A549 (cell line): ENCODE measurements at regions not wholly inside any gene's neighbourhood (a gene's known extent, or its start where the extent isn't known, plus 50 kb on each side); places are given as distances from the start of the nearest gene placed in this dataset.

ENCODE experiments used
- CHD4 ChIP-seq: fragments of 200-600 bp; sonication (generic); IDR thresholded peaks from 2 replicates; pipeline ENCODE4 v1.6.1; 2016; ENCODE audit warnings: antibody characterized with exemption, mild to moderate bottlenecking, borderline replicate concordance
- MYC ChIP-seq: IDR thresholded peaks from 2 replicates; pipeline ENCODE4 v1.6.1; 2012; ENCODE audit warnings: mild to moderate bottlenecking, inconsistent platforms, low read length, improper control_type of control experiment, borderline replicate concordance
- TF ChIP-seq, protein P1 (sequence below): fragments of >200 bp; sonication (Bioruptor Twin); formaldehyde crosslinking; IDR thresholded peaks from 3 replicates; pipeline ENCODE4 v1.5.1; 2016

DNA sequence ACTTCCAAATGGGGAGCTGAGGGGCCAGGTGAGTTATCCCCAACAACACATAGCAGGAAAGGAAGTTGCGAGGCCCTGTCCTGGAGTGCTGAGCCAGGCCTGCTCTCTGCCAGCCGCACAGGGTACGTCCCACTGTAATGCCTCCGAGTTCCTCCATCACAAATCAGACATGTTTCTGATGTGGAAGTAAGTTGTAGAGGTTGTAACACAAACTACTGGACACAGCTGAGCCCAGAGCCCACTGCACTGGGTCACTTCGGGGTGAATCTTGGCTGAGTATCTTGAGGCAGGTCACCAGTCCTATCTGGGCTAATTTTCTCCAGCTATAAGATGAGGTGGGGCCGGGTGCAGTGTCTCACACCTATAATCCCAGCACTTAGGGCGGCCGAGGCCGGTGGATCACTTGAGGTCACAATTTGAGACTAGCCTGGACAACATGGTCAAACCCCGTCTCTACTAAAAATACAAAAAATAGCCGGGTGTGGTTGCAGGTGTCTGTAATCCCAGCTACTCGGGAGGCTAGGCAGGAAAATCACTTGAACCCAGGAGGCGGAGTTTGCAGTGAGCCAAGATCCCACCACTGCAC lies 100.8 kb upstream of the CDH5 start:
- TF ChIP-seq CHD4 (no peak), MYC (no peak)
- TF ChIP-seq, protein P1, sequence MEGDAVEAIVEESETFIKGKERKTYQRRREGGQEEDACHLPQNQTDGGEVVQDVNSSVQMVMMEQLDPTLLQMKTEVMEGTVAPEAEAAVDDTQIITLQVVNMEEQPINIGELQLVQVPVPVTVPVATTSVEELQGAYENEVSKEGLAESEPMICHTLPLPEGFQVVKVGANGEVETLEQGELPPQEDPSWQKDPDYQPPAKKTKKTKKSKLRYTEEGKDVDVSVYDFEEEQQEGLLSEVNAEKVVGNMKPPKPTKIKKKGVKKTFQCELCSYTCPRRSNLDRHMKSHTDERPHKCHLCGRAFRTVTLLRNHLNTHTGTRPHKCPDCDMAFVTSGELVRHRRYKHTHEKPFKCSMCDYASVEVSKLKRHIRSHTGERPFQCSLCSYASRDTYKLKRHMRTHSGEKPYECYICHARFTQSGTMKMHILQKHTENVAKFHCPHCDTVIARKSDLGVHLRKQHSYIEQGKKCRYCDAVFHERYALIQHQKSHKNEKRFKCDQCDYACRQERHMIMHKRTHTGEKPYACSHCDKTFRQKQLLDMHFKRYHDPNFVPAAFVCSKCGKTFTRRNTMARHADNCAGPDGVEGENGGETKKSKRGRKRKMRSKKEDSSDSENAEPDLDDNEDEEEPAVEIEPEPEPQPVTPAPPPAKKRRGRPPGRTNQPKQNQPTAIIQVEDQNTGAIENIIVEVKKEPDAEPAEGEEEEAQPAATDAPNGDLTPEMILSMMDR, result no peak
